ENCODE measurements at regions not wholly inside any gene's neighbourhood (a gene's known extent, or its start where the extent isn't known, plus 50 kb on each side); places are given as distances from the start of the nearest gene placed in this dataset.

DNA sequence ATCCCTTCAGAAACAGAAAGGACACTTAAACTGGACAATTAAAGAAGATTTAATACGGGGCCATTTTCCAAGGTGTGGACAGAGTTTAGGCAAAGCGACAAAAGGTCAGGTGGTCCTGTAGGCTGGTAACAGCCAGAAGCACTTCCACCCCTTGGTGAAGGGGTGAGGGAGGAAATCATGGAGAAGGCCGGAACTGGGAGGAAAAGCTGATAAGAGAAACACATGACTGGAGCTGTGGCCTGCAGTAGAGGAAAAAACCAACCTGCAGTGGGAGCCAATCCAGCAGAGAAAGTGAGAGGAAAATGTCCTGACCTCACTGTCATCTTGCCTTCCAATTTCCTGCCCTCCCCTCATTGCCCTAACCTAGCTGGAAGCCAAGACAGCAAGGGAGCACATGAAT is 249.8 kb downstream of the LMO4 start:
- TF ChIP-seq, protein P1, sequence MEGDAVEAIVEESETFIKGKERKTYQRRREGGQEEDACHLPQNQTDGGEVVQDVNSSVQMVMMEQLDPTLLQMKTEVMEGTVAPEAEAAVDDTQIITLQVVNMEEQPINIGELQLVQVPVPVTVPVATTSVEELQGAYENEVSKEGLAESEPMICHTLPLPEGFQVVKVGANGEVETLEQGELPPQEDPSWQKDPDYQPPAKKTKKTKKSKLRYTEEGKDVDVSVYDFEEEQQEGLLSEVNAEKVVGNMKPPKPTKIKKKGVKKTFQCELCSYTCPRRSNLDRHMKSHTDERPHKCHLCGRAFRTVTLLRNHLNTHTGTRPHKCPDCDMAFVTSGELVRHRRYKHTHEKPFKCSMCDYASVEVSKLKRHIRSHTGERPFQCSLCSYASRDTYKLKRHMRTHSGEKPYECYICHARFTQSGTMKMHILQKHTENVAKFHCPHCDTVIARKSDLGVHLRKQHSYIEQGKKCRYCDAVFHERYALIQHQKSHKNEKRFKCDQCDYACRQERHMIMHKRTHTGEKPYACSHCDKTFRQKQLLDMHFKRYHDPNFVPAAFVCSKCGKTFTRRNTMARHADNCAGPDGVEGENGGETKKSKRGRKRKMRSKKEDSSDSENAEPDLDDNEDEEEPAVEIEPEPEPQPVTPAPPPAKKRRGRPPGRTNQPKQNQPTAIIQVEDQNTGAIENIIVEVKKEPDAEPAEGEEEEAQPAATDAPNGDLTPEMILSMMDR (conservative IDR thresholded peaks at IDR 0.05; ENCODE audit: low read length), result no peak
- no peak for TF ChIP-seq EZH2phosphoT487 (IDR thresholded peaks at IDR 0.05; ENCODE audit: borderline replicate concordance, low read depth, low read length)

Data from OCI-LY7 (cell line).